Neutrophil (primary cell): ENCODE measurements at regions not wholly inside any gene's neighbourhood (a gene's known extent, or its start where the extent isn't known, plus 50 kb on each side); places are given as distances from the start of the nearest gene placed in this dataset.
"Not testable (repeated sequence)": the region's sequence is repeated elsewhere in the genome, so short reads cannot be mapped to it uniquely, and the experiment has no call there.

Source experiments
- H3K27ac ChIP-seq: fragments of 200-600 bp; sonication (generic); 2 replicates; pipeline ENCODE4 v1.5.1; 2016; ENCODE audit warnings: mild to moderate bottlenecking, moderate library complexity
- H3K27me3 ChIP-seq: fragments of 200-600 bp; sonication (generic); 2 replicates; pipeline ENCODE4 v1.6.0; 2016; ENCODE audit warnings: mild to moderate bottlenecking
- H3K36me3 ChIP-seq: fragments of 200-600 bp; sonication (generic); 2 replicates; pipeline ENCODE4 v1.5.1; 2017
- H3K4me1 ChIP-seq, 2 experiments: fragments of 200-600 bp in 1 of 2; sonication (generic) in 1 of 2; 1 replicate in 1 of 2; 2 replicates in 1 of 2; pipeline versions ENCODE4 v1.5.1 to v1.6.1; 2013 to 2016; ENCODE audit warnings: low read depth in 1 of 2, low read length in 1 of 2, mild to moderate bottlenecking in 1 of 2, moderate library complexity in 1 of 2; ENCODE audit not compliant: control insufficient read depth in 1 of 2, insufficient read depth in 1 of 2
- H3K4me3 ChIP-seq, 2 experiments: fragments of 200-600 bp in 1 of 2; sonication (generic) in 1 of 2; 1 replicate in 1 of 2; 2 replicates in 1 of 2; pipeline ENCODE4 v1.5.1; 2013 to 2016; ENCODE audit warnings: low read depth in 1 of 2, low read length in 1 of 2, mild to moderate bottlenecking in 1 of 2, moderate library complexity in 1 of 2
- H3K9me3 ChIP-seq: fragments of 200-600 bp; sonication (generic); 2 replicates; pipeline ENCODE4 v1.5.1; 2016
- CTCF ChIP-seq: fragments of 200-600 bp; sonication (generic); IDR thresholded peaks from 2 replicates; pipeline ENCODE4 v1.5.1; 2016; ENCODE audit warnings: antibody characterized with exemption

- Histone ChIP-seq H3K36me3 (no peaks in the 10 kb centered on the region), H3K4me3 (no peak overlapping the region), H3K9me3 (no peaks in the 10 kb centered on the region), H3K4me1 (no peaks in the 10 kb centered on the region), H3K27me3 (no peaks in the 10 kb centered on the region), H3K27ac (no peak overlapping the region)
- TF ChIP-seq CTCF = no peak
Observed at GRCh38 chrX:1885116-1885515, 270.3 kb downstream of the ASMT start.

GRCh38 chrX:1888305-1888704 lies 273.4 kb downstream of the ASMT start:
- not testable (repeated sequence) for H3K27me3 ChIP-seq, H3K4me1 ChIP-seq, H3K36me3 ChIP-seq, H3K27ac ChIP-seq, H3K4me3 ChIP-seq, H3K9me3 ChIP-seq

- Histone ChIP-seq H3K27me3 (no peaks in the 10 kb centered on the region), H3K4me3 (no peak overlapping the region), H3K9me3 (no peaks in the 10 kb centered on the region), H3K4me1 (no peaks in the 10 kb centered on the region), H3K36me3 (no peaks in the 10 kb centered on the region), H3K27ac (no peak overlapping the region)
- no peak for TF ChIP-seq CTCF
Observed at GRCh38 chrX:1894026-1894294, 279.1 kb downstream of the ASMT start.

GRCh38 chrX:1894740-1895139 lies 279.9 kb downstream of the ASMT start:
- TF ChIP-seq CTCF = no peak

GRCh38 chrX:1895583-1895982 lies 280.7 kb downstream of the ASMT start:
- H3K9me3 ChIP-seq = no peaks in the 10 kb centered on the region
- no peak overlapping the region for H3K4me3 ChIP-seq
- H3K4me1 ChIP-seq = no peaks in the 10 kb centered on the region
- no peak overlapping the region for H3K27ac ChIP-seq
- no peaks in the 10 kb centered on the region for H3K36me3 ChIP-seq
- TF ChIP-seq CTCF = no peak
- no peaks in the 10 kb centered on the region for H3K27me3 ChIP-seq

More at GRCh38 chrX:1894740-1895139, 279.9 kb downstream of the ASMT start:
- Histone ChIP-seq H3K4me3 (no peak overlapping the region), H3K9me3 (no peaks in the 10 kb centered on the region), H3K27me3 (no peaks in the 10 kb centered on the region), H3K27ac (no peak overlapping the region), H3K4me1 (no peaks in the 10 kb centered on the region), H3K36me3 (no peaks in the 10 kb centered on the region)

- H3K36me3 ChIP-seq = no peaks in the 10 kb centered on the region
- TF ChIP-seq CTCF = no peak
- H3K27me3 ChIP-seq = no peaks in the 10 kb centered on the region
- no peaks in the 10 kb centered on the region for H3K4me1 ChIP-seq
- no peak overlapping the region for H3K27ac ChIP-seq
- H3K4me3 ChIP-seq = no peak overlapping the region
- H3K9me3 ChIP-seq = no peaks in the 10 kb centered on the region
Observed at GRCh38 chrX:1899841-1900240, 285.0 kb downstream of the ASMT start.
